PC-9 (cell line): ENCODE measurements at regions not wholly inside any gene's neighbourhood (a gene's known extent, or its start where the extent isn't known, plus 50 kb on each side); places are given as distances from the start of the nearest gene placed in this dataset.

ENCODE experiments used
- BruUV-seq: library from RNA; stranded (reverse); fragments of 400-500 nt; replicated peaks from 2 replicates; lab custom pipeline; 2021; lab: Mats Ljungman, UMichigan
- CTCF ChIA-PET: fragments of 300-600 bp; sonication (Branson Sonifier 250); formaldehyde crosslinking; loops from one replicate; lab custom pipeline; 2022; ENCODE audit warnings: antibody characterized with exemption; lab: Charles Lee
- POLR2A ChIA-PET: fragments of 300-600 bp; sonication (Branson Sonifier 250); formaldehyde crosslinking; loops from one replicate; lab custom pipeline; 2022; ENCODE audit warnings: antibody characterized with exemption; ENCODE audit not compliant: unreplicated experiment; lab: Charles Lee
- DNase-seq, 2 experiments: peaks; one replicate each; pipeline versions ENCODE4 v3.0.0 to v3.0.0-alpha.2; 2015 to 2022; ENCODE audit warnings: mixed read lengths in 1 of 2
- H2AFZ ChIP-seq: fragments of 200-600 bp; sonication (generic); 2 replicates; pipeline ENCODE4 v1.8.1; 2017; ENCODE audit warnings: antibody characterized with exemption
- H3F3A ChIP-seq: fragments of 200-600 bp; sonication (generic); 2 replicates; pipeline ENCODE4 v1.8.1; 2017; ENCODE audit warnings: antibody characterized with exemption, mild to moderate bottlenecking, low read depth; ENCODE audit not compliant: insufficient read depth
- H3K27ac ChIP-seq: fragments of 200-600 bp; sonication (generic); 2 replicates; pipeline ENCODE4 v1.6.1; 2016; ENCODE audit warnings: mixed run types
- H3K27me3 ChIP-seq: fragments of 200-600 bp; sonication (generic); 2 replicates; pipeline ENCODE4 v1.6.1; 2016; ENCODE audit warnings: low read depth, mixed run types; ENCODE audit not compliant: insufficient read depth
- H3K36me3 ChIP-seq: fragments of 200-600 bp; sonication (generic); 2 replicates; pipeline ENCODE4 v1.6.1; 2016; ENCODE audit warnings: low read depth, mixed run types
- H3K4me1 ChIP-seq: fragments of 200-600 bp; sonication (generic); replicated peaks from 2 replicates; pipeline ENCODE4 v1.6.1; 2016; ENCODE audit warnings: mixed run types; ENCODE audit not compliant: insufficient read depth
- H3K4me2 ChIP-seq: fragments of 200-600 bp; sonication (generic); 2 replicates; pipeline ENCODE4 v1.6.1; 2017; ENCODE audit warnings: mixed run types
- H3K4me3 ChIP-seq: fragments of 200-600 bp; sonication (generic); 2 replicates; pipeline ENCODE4 v1.6.1; 2016; ENCODE audit warnings: mixed run types
- H3K79me2 ChIP-seq: fragments of 200-600 bp; sonication (generic); 2 replicates; pipeline ENCODE4 v1.6.1; 2017; ENCODE audit warnings: low read depth, mixed run types
- H3K9me2 ChIP-seq: fragments of 200-600 bp; sonication (generic); 2 replicates; pipeline ENCODE4 v1.8.1; 2017; ENCODE audit warnings: mild to moderate bottlenecking; ENCODE audit not compliant: insufficient read depth
- H3K9me3 ChIP-seq: fragments of 200-600 bp; sonication (generic); 2 replicates; pipeline ENCODE4 v1.8.1; 2016; ENCODE audit warnings: low read depth; ENCODE audit not compliant: insufficient read depth
- H4K20me1 ChIP-seq: fragments of 200-600 bp; sonication (generic); 2 replicates; pipeline ENCODE4 v1.8.1; 2017; ENCODE audit not compliant: insufficient read depth
- EZH2 ChIP-seq: fragments of 200-600 bp; sonication (generic); IDR thresholded peaks from 2 replicates; pipeline ENCODE4 v1.8.0; 2017; ENCODE audit warnings: antibody characterized with exemption, low read depth
- intact Hi-C: fragments of 100-400 bp; cut with micrococcal nuclease; formaldehyde crosslinking; loops from one replicate; pipeline ENCODE4 v1.10.0; 2022; ENCODE audit not compliant: unreplicated experiment
- TF ChIP-seq, protein P1 (sequence below): fragments of 200-600 bp; sonication (generic); conservative IDR thresholded peaks from 2 replicates; pipeline ENCODE4 v1.6.1; 2017; ENCODE audit warnings: mixed run types, antibody characterized with exemption, mild to moderate bottlenecking, moderate library complexity

GRCh38 chr1:116855191-116855619 is 54.5 kb upstream of the PTGFRN start:
- DNase-seq: peak in 1 of 2 experiments; percentile 17
- no peak overlapping the region for H3K27ac ChIP-seq
- no peaks in the 10 kb centered on the region for H3K36me3 ChIP-seq
- intact Hi-C loops: loop anchor here (5.0 to 10.0 kb wide), 2 partner anchors 62 to 280 kb away; partner anchors contain the start of gene CD58
- no peak overlapping the region for H3K4me3 ChIP-seq
- H3K4me1 ChIP-seq: peaks cover 54% of the 10 kb centered on the region
- H4K20me1 ChIP-seq: no peaks in the 10 kb centered on the region
- H3K9me2 ChIP-seq: no peaks in the 10 kb centered on the region
- TF ChIP-seq, protein P1, sequence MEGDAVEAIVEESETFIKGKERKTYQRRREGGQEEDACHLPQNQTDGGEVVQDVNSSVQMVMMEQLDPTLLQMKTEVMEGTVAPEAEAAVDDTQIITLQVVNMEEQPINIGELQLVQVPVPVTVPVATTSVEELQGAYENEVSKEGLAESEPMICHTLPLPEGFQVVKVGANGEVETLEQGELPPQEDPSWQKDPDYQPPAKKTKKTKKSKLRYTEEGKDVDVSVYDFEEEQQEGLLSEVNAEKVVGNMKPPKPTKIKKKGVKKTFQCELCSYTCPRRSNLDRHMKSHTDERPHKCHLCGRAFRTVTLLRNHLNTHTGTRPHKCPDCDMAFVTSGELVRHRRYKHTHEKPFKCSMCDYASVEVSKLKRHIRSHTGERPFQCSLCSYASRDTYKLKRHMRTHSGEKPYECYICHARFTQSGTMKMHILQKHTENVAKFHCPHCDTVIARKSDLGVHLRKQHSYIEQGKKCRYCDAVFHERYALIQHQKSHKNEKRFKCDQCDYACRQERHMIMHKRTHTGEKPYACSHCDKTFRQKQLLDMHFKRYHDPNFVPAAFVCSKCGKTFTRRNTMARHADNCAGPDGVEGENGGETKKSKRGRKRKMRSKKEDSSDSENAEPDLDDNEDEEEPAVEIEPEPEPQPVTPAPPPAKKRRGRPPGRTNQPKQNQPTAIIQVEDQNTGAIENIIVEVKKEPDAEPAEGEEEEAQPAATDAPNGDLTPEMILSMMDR: no peak
- TF ChIP-seq EZH2: no peak
- ChIA-PET CTCF (no interaction called here), POLR2A (interaction anchor here (0.5 kb wide), 1 partner anchor 1069 kb away, joined by 3 read pairs; no protein-coding TSS in a partner anchor)
- no peaks in the 10 kb centered on the region for H3K9me3 ChIP-seq
- no peaks in the 10 kb centered on the region for H3K27me3 ChIP-seq
- no TSS peak for BruUV-seq
- H3K4me2 ChIP-seq: no peak overlapping the region
- H3K79me2 ChIP-seq: no peaks in the 10 kb centered on the region
- peaks cover 27% of the 10 kb centered on the region; the same call in 1 of the 2 replicates for H3F3A ChIP-seq
- H2AFZ ChIP-seq: no peak overlapping the region

DNA sequence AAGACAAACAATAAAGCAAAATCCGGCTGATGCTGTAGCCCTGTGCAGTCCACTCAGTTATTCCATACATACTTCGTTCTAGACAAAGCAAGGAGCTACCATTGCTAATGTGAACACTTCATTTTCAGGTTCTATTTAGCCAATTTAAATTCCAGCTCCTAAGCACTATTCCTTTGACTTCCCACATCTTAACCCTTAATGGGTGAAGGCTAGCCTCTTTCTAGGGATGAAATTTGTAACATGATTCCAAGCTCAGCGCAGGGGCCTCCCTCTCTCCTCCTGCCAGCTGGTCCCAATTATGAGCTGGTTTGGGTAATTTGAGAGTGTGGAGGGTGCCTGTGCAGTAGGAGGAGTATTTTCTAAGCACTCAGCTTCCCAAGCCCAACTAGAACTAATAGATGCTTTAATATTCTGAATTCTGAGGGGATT is 53.9 kb upstream of the PTGFRN start:
- Histone ChIP-seq H3F3A (peaks cover 27% of the 10 kb centered on the region; the same call in 1 of the 2 replicates), H3K79me2 (no peaks in the 10 kb centered on the region), H4K20me1 (no peaks in the 10 kb centered on the region), H3K9me3 (no peaks in the 10 kb centered on the region), H3K27ac (no peak overlapping the region), H3K36me3 (no peaks in the 10 kb centered on the region), H3K4me3 (no peak overlapping the region), H3K4me1 (peaks cover 54% of the 10 kb centered on the region), H3K4me2 (no peak overlapping the region), H3K9me2 (no peaks in the 10 kb centered on the region), H3K27me3 (no peaks in the 10 kb centered on the region), H2AFZ (no peak overlapping the region)
- ChIA-PET CTCF (no interaction called here), POLR2A (interaction anchor here (0.5 kb wide), 1 partner anchor 1070 kb away, joined by 3 read pairs; no protein-coding TSS in a partner anchor)
- no peak for TF ChIP-seq EZH2
- TF ChIP-seq, protein P1: no peak
- intact Hi-C loops: loop anchor here (5.0 to 10.0 kb wide), 2 partner anchors 62 to 281 kb away; partner anchors contain the start of gene CD58
- BruUV-seq: no TSS peak
- no peak for DNase-seq

DNA sequence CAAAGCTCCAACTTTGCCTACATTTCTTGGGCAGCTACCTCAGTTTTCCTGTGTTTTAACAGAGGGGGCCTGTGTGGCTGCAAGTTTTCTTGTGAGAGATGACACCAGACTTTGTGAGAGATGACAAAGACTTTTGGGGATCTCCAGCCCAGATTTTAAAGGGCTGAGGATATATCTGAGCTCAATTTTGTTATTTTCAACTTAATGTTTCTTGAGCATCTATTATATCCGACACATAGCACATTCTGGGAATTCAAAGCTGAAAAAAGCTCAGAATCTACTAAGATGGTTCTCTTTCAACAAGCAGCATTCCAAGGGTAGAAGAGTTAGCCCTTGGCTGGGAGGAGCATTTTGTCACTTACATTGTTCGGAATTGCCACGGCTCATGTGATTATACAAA is 53.4 kb upstream of the PTGFRN start:
- Histone ChIP-seq H4K20me1 (no peaks in the 10 kb centered on the region), H3K4me1 (peaks cover 54% of the 10 kb centered on the region), H3K9me3 (no peaks in the 10 kb centered on the region), H3K27ac (no peak overlapping the region), H3K9me2 (no peaks in the 10 kb centered on the region), H2AFZ (no peak overlapping the region), H3K79me2 (no peaks in the 10 kb centered on the region), H3F3A (peaks cover 27% of the 10 kb centered on the region; the same call in 1 of the 2 replicates), H3K27me3 (no peaks in the 10 kb centered on the region), H3K4me2 (no peak overlapping the region), H3K4me3 (no peak overlapping the region), H3K36me3 (no peaks in the 10 kb centered on the region)
- TF ChIP-seq, protein P1: no peak
- no peak for TF ChIP-seq EZH2
- no TSS peak for BruUV-seq
- no peak for DNase-seq
- intact Hi-C loops: loop anchor here (5.0 to 10.0 kb wide), 2 partner anchors 61 to 282 kb away; partner anchors contain the start of gene CD58
- ChIA-PET POLR2A (no interaction called here), CTCF (no interaction called here)
